Thoracic aorta (tissue), 2 donors: ENCODE measurements at regions not wholly inside any gene's neighbourhood (a gene's known extent, or its start where the extent isn't known, plus 50 kb on each side); places are given as distances from the start of the nearest gene placed in this dataset.

Experiments used
- ATAC-seq: fragments of 150-250 bp; one replicate; pipeline ENCODE4 v1.8.0; 2017; ENCODE audit warnings: low read depth; ENCODE audit not compliant: insufficient number of reproducible peaks, low FRiP score
- DNase-seq: peaks from one replicate; pipeline ENCODE4 v3.0.0-alpha.2; 2020; ENCODE audit warnings: low spot score
- H3K27ac ChIP-seq, 2 donors: fragments of 200-600 bp; sonication (generic); 1 replicate in 1 of 2; 2 replicates in 1 of 2; pipeline ENCODE4 v1.5.1; 2016; ENCODE audit warnings: mild to moderate bottlenecking in 2 of 2, moderate library complexity in 2 of 2
- H3K27me3 ChIP-seq: fragments of 200-600 bp; sonication (generic); replicated peaks from 2 replicates; pipeline ENCODE4 v1.6.0; 2016; ENCODE audit warnings: mild to moderate bottlenecking; ENCODE audit not compliant: insufficient read depth
- H3K36me3 ChIP-seq: fragments of 200-600 bp; sonication (generic); one replicate; pipeline ENCODE4 v1.5.1; 2016
- H3K4me1 ChIP-seq, 2 donors: fragments of 200-600 bp; sonication (generic); 1 replicate in 1 of 2; 2 replicates in 1 of 2; pipeline versions ENCODE4 v1.5.1 to v1.6.0; 2016; ENCODE audit warnings: low read depth in 2 of 2, mild to moderate bottlenecking in 1 of 2; ENCODE audit not compliant: control insufficient read depth in 1 of 2
- H3K4me3 ChIP-seq: fragments of 200-600 bp; sonication (generic); 2 replicates; pipeline ENCODE4 v1.5.1; 2016; ENCODE audit warnings: mild to moderate bottlenecking
- H3K9me3 ChIP-seq: fragments of 200-600 bp; sonication (generic); 2 replicates; pipeline ENCODE4 v1.5.1; 2016
- CTCF ChIP-seq: fragments of 200-600 bp; sonication (generic); IDR thresholded peaks from one replicate; pipeline ENCODE4 v1.5.1; 2019; ENCODE audit warnings: antibody characterized with exemption

- no peaks in the 10 kb centered on the region for H3K27me3 ChIP-seq
- ATAC-seq (no peak), DNase-seq (no peak)
- TF ChIP-seq CTCF = no peak
- H3K36me3 ChIP-seq = no peaks in the 10 kb centered on the region
- H3K4me3 ChIP-seq = no peak overlapping the region
- no peaks in the 10 kb centered on the region for H3K9me3 ChIP-seq
- peaks cover 10 to 42% of the 10 kb centered on the region in 2 donors for H3K4me1 ChIP-seq
- peak overlapping the region; percentile 74 to 87 for H3K27ac ChIP-seq
Observed at GRCh38 chr18:10009321-10010144, 95.7 kb downstream of the VAPA start.

- Histone ChIP-seq H3K4me1 (peaks cover 19 to 53% of the 10 kb centered on the region in 2 donors), H3K36me3 (no peaks in the 10 kb centered on the region), H3K9me3 (no peaks in the 10 kb centered on the region), H3K27me3 (no peaks in the 10 kb centered on the region), H3K27ac (peak overlapping the region; percentile 74 to 87), H3K4me3 (peak overlapping the region; percentile 9)
- ATAC-seq (peak; percentile 95), DNase-seq (peak; percentile 45)
- TF ChIP-seq CTCF = no peak
Observed at GRCh38 chr18:10010611-10011015, 96.8 kb downstream of the VAPA start.

GRCh38 chr18:10011061-10011460, 97.2 kb downstream of the VAPA start:
- no peaks in the 10 kb centered on the region for H3K36me3 ChIP-seq
- H3K9me3 ChIP-seq = no peaks in the 10 kb centered on the region
- no peak for TF ChIP-seq CTCF
- no peak for DNase-seq
- peak overlapping the region; percentile 74 to 79 for H3K27ac ChIP-seq
- ATAC-seq = no peak
- no peaks in the 10 kb centered on the region for H3K27me3 ChIP-seq
- H3K4me3 ChIP-seq = peak overlapping the region; percentile 9
- peaks cover 23 to 56% of the 10 kb centered on the region in 2 donors for H3K4me1 ChIP-seq

GRCh38 chr18:10011751-10012150, 97.9 kb downstream of the VAPA start:
- Histone ChIP-seq H3K27me3 (no peaks in the 10 kb centered on the region), H3K27ac (peak overlapping the region; percentile 74 to 79), H3K9me3 (no peaks in the 10 kb centered on the region), H3K36me3 (no peaks in the 10 kb centered on the region), H3K4me3 (no peak overlapping the region), H3K4me1 (peaks cover 28 to 56% of the 10 kb centered on the region in 2 donors)
- TF ChIP-seq CTCF = no peak
- ATAC-seq (no peak), DNase-seq (no peak)

GRCh38 chr18:10012526-10012925, 98.7 kb downstream of the VAPA start:
- Histone ChIP-seq H3K36me3 (no peaks in the 10 kb centered on the region), H3K4me1 (peaks cover 28 to 55% of the 10 kb centered on the region in 2 donors), H3K27me3 (no peaks in the 10 kb centered on the region), H3K9me3 (no peaks in the 10 kb centered on the region), H3K27ac (no peak overlapping the region), H3K4me3 (no peak overlapping the region)
- no peak for ATAC-seq
- no peak for DNase-seq
- no peak for TF ChIP-seq CTCF
